Peyer's patch (tissue), 4 donors: ENCODE measurements at regions not wholly inside any gene's neighbourhood (a gene's known extent, or its start where the extent isn't known, plus 50 kb on each side); places are given as distances from the start of the nearest gene placed in this dataset.

ENCODE experiments used
- DNase-seq, 3 donors: peaks; one replicate each; pipeline ENCODE4 v3.0.0-alpha.2; 2017 to 2019
- H3K27ac ChIP-seq, 4 donors: fragments of 200-600 bp; sonication (generic); one replicate each; pipeline ENCODE4 v1.5.1; 2016 to 2019
- H3K27me3 ChIP-seq, 2 donors: fragments of 200-600 bp; sonication (generic); one replicate each; pipeline ENCODE4 v1.5.1; 2019
- H3K36me3 ChIP-seq, 3 donors: fragments of 200-600 bp; sonication (generic); one replicate each; pipeline ENCODE4 v1.5.1; 2016 to 2019
- H3K4me1 ChIP-seq, 4 donors: fragments of 200-600 bp; sonication (generic); one replicate each; pipeline ENCODE4 v1.5.1; 2016 to 2019
- H3K4me3 ChIP-seq, 4 donors: fragments of 200-600 bp; sonication (generic); 1 replicate in 3 of 4; 2 replicates in 1 of 4; pipeline ENCODE4 v1.5.1; 2016 to 2019; ENCODE audit warnings: mild to moderate bottlenecking in 1 of 4
- H3K9me3 ChIP-seq, 4 donors: fragments of 200-600 bp; sonication (generic); one replicate each; pipeline ENCODE4 v1.5.1; 2016 to 2019; ENCODE audit warnings: mild to moderate bottlenecking in 1 of 4
- POLR2A ChIP-seq, 2 donors: fragments of 450-650 bp; IDR thresholded peaks; one replicate each; pipeline ENCODE4 v1.5.1; 2017; ENCODE audit warnings: antibody characterized with exemption in 2 of 2, mild to moderate bottlenecking in 2 of 2, moderate library complexity in 2 of 2
- TF ChIP-seq, protein P1 (sequence below), 6 experiments: fragments of 450-650 bp in 4 of 6; fragments of 200-600 bp in 2 of 6; sonication (generic) in 1 of 6; IDR thresholded peaks; one replicate each; pipeline ENCODE4 v1.5.1; 2017 to 2019; ENCODE audit warnings: antibody characterized with exemption in 6 of 6, mild to moderate bottlenecking in 3 of 6, moderate library complexity in 1 of 6

DNA sequence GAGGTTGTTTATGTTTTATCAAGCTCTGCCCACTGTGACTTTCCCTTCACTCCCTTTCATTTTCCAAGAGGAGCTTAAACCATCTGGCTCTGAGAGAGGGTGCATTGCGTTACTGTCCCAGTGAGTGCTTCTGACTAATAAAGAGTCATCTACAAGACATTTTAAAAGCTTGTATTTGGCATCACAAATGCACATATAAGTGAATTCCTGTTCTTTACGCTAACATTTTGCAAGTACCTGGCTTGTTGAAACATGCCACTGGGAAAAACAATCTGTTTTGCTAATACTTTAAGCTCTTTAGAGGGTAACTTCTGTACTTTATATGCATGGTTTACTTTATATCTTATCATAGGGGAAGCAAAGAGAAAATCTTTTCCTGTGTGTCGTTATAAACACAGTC lies 534.6 kb upstream of the POM121L12 start:
- Histone ChIP-seq H3K4me3 (no peak overlapping the region), H3K4me1 (no peaks in the 10 kb centered on the region), H3K9me3 (no peaks in the 10 kb centered on the region), H3K27ac (no peak overlapping the region), H3K27me3 (no peaks in the 10 kb centered on the region), H3K36me3 (no peaks in the 10 kb centered on the region)
- no peak for DNase-seq
- no peak for TF ChIP-seq POLR2A (IDR thresholded peaks at IDR 0.05)
- TF ChIP-seq, protein P1, sequence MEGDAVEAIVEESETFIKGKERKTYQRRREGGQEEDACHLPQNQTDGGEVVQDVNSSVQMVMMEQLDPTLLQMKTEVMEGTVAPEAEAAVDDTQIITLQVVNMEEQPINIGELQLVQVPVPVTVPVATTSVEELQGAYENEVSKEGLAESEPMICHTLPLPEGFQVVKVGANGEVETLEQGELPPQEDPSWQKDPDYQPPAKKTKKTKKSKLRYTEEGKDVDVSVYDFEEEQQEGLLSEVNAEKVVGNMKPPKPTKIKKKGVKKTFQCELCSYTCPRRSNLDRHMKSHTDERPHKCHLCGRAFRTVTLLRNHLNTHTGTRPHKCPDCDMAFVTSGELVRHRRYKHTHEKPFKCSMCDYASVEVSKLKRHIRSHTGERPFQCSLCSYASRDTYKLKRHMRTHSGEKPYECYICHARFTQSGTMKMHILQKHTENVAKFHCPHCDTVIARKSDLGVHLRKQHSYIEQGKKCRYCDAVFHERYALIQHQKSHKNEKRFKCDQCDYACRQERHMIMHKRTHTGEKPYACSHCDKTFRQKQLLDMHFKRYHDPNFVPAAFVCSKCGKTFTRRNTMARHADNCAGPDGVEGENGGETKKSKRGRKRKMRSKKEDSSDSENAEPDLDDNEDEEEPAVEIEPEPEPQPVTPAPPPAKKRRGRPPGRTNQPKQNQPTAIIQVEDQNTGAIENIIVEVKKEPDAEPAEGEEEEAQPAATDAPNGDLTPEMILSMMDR (IDR thresholded peaks at IDR 0.05) = no peak

DNA sequence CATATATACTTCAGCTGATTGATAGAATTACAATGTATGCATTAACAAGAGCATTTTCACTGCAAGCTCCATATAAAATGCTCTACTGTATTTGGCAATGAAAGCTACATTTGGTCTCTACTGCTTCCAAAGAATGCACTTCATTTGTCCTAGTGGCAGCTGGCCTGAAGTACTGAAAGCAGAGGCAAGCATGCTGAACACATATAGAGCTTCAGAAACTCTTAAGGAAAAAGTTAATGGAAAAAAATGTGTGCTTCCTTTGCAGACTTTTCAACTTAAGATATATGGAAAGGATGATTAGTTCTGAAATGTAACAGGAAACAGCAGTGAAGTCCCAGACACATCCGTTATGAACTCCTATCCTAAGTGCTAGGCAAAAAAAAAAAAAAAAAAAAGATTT lies 537.1 kb upstream of the POM121L12 start:
- Histone ChIP-seq H3K9me3 (no peaks in the 10 kb centered on the region), H3K27ac (no peak overlapping the region), H3K27me3 (no peaks in the 10 kb centered on the region), H3K4me3 (no peak overlapping the region), H3K4me1 (no peaks in the 10 kb centered on the region), H3K36me3 (no peaks in the 10 kb centered on the region)
- no peak for DNase-seq
- TF ChIP-seq POLR2A (IDR thresholded peaks at IDR 0.05) = no peak
- TF ChIP-seq, protein P1 (IDR thresholded peaks at IDR 0.05) = no peak

DNA sequence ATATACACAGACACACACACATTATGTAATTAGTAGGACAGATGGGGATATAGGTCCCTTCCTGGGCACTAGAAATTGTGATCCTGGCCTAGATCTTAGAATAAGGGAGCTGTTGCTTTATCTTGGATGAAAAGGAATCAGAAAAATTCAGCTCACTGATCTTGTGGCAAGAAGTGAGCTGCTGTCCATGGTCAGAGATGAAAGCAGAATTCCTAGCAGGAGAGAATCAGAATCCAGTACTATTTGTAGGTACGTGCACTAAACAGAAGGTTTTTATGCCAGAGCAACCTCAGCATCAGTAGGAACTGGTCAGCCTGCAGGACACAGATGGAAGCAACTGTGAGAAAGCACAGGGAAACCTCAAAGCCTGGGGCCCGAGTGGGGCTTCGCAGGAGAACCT lies 549.2 kb upstream of the POM121L12 start:
- Histone ChIP-seq H3K27me3 (no peaks in the 10 kb centered on the region), H3K27ac (no peak overlapping the region)
- DNase-seq = no peak

DNA sequence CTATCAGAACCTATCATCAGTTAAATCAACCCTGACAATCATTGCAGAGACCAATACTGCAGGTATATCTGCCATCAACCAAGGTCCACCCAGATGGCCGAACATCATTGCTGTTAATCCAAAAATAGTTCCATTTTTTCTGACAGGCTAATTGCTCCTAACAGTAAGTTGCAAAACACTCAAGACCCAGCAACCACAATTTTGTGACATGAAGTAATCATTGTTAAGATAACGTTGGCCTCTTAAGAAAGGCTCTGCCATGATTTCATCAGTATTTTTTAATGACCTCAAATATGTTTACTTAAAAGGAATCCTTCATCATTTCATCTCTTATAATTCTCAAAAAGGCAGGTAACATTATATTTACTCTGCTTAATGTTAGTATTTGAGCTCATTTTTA lies 553.4 kb upstream of the POM121L12 start:
- DNase-seq = no peak
- H3K27me3 ChIP-seq = no peaks in the 10 kb centered on the region

More for the DNA sequence above, 549.2 kb upstream of the POM121L12 start:
- Histone ChIP-seq H3K9me3 (no peaks in the 10 kb centered on the region), H3K4me3 (no peak overlapping the region), H3K36me3 (no peaks in the 10 kb centered on the region), H3K4me1 (no peaks in the 10 kb centered on the region)
- no peak for TF ChIP-seq POLR2A (IDR thresholded peaks at IDR 0.05)
- TF ChIP-seq, protein P1 (IDR thresholded peaks at IDR 0.05) = no peak

DNA sequence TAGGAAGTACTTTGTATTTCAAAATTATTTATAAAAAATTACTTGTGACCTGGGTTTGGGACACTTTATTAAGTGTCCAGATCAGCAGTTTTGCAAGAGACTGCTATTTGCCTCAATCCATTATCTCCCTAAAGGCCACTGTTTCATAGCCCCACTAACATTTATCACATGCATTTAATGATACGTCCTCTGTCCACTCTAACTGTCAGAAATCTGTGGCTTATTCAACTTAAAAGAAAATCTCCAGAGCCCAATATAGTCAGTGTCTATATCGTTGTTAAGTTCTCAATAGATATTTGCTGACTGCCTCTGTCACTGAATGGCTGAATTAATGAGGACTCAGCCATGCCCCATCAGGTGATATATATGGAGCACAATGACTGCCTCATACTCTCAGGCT lies 553.9 kb upstream of the POM121L12 start:
- no peaks in the 10 kb centered on the region for H3K9me3 ChIP-seq
- no peaks in the 10 kb centered on the region for H3K36me3 ChIP-seq
- no peak for TF ChIP-seq POLR2A (IDR thresholded peaks at IDR 0.05)
- TF ChIP-seq, protein P1 (IDR thresholded peaks at IDR 0.05) = no peak
- H3K27me3 ChIP-seq = no peaks in the 10 kb centered on the region
- DNase-seq = no peak
- H3K4me3 ChIP-seq = no peak overlapping the region
- no peak overlapping the region for H3K27ac ChIP-seq
- no peaks in the 10 kb centered on the region for H3K4me1 ChIP-seq

More for the DNA sequence above, 553.4 kb upstream of the POM121L12 start:
- Histone ChIP-seq H3K4me3 (no peak overlapping the region), H3K27ac (no peak overlapping the region), H3K9me3 (no peaks in the 10 kb centered on the region), H3K36me3 (no peaks in the 10 kb centered on the region), H3K4me1 (no peaks in the 10 kb centered on the region)
- no peak for TF ChIP-seq POLR2A (IDR thresholded peaks at IDR 0.05)
- TF ChIP-seq, protein P1 (IDR thresholded peaks at IDR 0.05) = no peak

DNA sequence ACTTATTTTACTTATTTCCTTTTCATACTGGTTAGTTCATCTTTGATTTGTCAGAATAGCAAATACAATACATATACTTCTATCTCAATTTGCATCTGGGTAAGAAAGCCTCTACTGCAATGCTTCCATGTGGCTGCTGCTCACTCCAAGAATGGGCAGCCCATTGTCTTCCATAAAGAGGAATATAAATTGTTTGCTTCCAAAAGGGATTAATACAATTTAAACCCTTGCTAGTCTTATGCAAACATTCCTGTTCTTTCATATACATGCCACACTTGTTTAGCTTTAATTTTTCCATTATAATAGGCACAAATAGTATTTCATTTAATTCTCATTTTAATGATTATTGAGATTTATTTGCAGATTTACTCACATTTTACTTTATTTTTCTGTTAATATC lies 555.4 kb upstream of the POM121L12 start:
- H3K27ac ChIP-seq = no peak overlapping the region
- H3K4me3 ChIP-seq = no peak overlapping the region
- TF ChIP-seq, protein P1 (IDR thresholded peaks at IDR 0.05) = no peak
- no peak for TF ChIP-seq POLR2A (IDR thresholded peaks at IDR 0.05)

More for the DNA sequence above, 555.4 kb upstream of the POM121L12 start:
- Histone ChIP-seq H3K4me1 (no peaks in the 10 kb centered on the region), H3K27me3 (no peaks in the 10 kb centered on the region), H3K9me3 (no peaks in the 10 kb centered on the region), H3K36me3 (no peaks in the 10 kb centered on the region)
- no peak for DNase-seq
